Nephron progenitor cell (in vitro differentiated cells): ENCODE measurements at regions not wholly inside any gene's neighbourhood (a gene's known extent, or its start where the extent isn't known, plus 50 kb on each side); places are given as distances from the start of the nearest gene placed in this dataset.
A peak's percentile ranks its signal among the peaks of the same experiment; 100 is the strongest.

ENCODE experiments used
- DNase-seq: peaks from one replicate; pipeline ENCODE4 v3.0.0; 2021
- H3K27ac Mint-ChIP-seq: 2 replicates; pipeline ENCODE4 v1.8.0; 2021; ENCODE audit warnings: mild to moderate bottlenecking, moderate library complexity, mixed read lengths
- H3K27me3 Mint-ChIP-seq: 2 replicates; pipeline ENCODE4 v1.8.0; 2021; ENCODE audit warnings: mild to moderate bottlenecking, low read depth, mixed read lengths; ENCODE audit not compliant: poor library complexity
- H3K36me3 Mint-ChIP-seq: 2 replicates; pipeline ENCODE4 v1.8.0; 2021; ENCODE audit warnings: low read depth, mixed read lengths
- H3K4me1 Mint-ChIP-seq: 2 replicates; pipeline ENCODE4 v1.8.0; 2021; ENCODE audit warnings: mixed read lengths
- H3K4me3 Mint-ChIP-seq: 2 replicates; pipeline ENCODE4 v1.8.0; 2021; ENCODE audit warnings: mild to moderate bottlenecking, moderate library complexity, mixed read lengths
- H3K9me3 Mint-ChIP-seq: 2 replicates; pipeline ENCODE4 v1.8.0; 2021; ENCODE audit warnings: mild to moderate bottlenecking, moderate library complexity, mixed read lengths
- TF ChIP-seq, protein P1 (sequence below): fragments of 200-600 bp; sonication (generic); IDR thresholded peaks from 2 replicates; pipeline ENCODE4 v1.5.0; 2021; ENCODE audit warnings: antibody characterized with exemption

DNA sequence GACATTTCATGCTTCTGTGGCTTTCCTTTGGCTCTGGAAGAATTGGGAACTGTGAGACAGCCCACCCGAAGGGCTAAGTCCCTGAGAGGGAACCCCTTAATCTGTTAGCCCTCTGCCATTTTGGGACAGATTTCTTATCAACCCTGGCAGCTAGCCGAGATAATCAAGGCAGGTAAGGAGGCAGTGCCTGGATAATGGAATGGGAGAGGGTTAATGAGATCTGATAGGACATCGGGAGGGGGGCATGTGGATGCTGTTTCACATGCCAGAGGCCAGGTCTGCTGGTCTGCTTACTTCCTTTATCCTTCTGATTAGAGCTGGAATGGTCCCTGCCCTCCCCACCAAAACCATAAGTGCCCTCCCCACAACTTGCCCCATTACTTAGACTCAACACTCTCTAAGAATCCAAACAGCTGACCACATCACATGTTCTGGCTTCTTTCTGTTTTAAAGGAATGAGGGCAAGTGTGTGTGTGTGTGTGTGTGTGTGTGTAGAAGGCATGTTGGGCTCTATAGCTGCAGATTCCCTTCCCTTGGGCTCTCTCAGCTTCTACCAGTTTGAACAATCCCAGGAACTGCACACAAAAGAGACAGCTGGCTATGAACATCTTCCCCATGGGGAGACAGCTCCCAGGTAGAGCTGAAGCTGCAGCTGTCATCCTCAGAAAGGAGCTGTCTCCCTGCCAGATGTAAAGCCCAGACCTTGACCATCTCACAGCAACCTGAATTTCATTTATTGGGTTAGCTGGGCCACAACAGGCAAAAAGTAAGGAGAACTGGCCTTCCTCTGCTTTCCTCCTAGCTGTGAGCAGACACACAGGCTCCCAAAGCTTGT, 221.3 kb downstream of the PIK3R1 start:
- no peak overlapping the region for H3K4me3 Mint-ChIP-seq
- no peak for DNase-seq
- H3K36me3 Mint-ChIP-seq = no peaks in the 10 kb centered on the region
- H3K9me3 Mint-ChIP-seq = no peaks in the 10 kb centered on the region
- peaks cover 26% of the 10 kb centered on the region for H3K4me1 Mint-ChIP-seq
- peaks cover 3% of the 10 kb centered on the region for H3K27me3 Mint-ChIP-seq
- TF ChIP-seq, protein P1, sequence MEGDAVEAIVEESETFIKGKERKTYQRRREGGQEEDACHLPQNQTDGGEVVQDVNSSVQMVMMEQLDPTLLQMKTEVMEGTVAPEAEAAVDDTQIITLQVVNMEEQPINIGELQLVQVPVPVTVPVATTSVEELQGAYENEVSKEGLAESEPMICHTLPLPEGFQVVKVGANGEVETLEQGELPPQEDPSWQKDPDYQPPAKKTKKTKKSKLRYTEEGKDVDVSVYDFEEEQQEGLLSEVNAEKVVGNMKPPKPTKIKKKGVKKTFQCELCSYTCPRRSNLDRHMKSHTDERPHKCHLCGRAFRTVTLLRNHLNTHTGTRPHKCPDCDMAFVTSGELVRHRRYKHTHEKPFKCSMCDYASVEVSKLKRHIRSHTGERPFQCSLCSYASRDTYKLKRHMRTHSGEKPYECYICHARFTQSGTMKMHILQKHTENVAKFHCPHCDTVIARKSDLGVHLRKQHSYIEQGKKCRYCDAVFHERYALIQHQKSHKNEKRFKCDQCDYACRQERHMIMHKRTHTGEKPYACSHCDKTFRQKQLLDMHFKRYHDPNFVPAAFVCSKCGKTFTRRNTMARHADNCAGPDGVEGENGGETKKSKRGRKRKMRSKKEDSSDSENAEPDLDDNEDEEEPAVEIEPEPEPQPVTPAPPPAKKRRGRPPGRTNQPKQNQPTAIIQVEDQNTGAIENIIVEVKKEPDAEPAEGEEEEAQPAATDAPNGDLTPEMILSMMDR = no peak
- no peak overlapping the region for H3K27ac Mint-ChIP-seq

DNA sequence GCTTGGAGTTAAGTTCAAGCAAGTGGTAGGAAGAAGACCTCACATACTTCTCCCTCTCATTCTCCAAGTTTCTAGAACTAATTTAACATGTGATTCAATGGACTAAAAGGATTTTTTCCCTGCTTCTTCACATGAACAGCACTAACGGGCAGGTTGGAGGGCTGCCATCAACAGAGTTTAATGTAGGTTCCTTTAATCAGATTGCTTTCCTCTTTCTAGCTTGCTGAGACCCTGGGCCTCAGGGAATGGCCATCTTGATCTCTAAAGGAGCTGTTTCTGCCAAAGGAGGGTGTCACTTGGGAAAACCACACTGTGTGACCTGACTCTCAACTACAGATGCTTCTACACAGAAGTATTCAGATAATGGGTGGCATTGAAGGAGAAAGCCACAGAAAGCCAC, 223.3 kb downstream of the PIK3R1 start:
- H3K36me3 Mint-ChIP-seq = no peaks in the 10 kb centered on the region
- H3K27ac Mint-ChIP-seq = no peak overlapping the region
- TF ChIP-seq, protein P1 = no peak
- no peaks in the 10 kb centered on the region for H3K9me3 Mint-ChIP-seq
- no peak overlapping the region for H3K4me3 Mint-ChIP-seq
- peaks cover 36% of the 10 kb centered on the region for H3K4me1 Mint-ChIP-seq
- no peak for DNase-seq
- peaks cover 3% of the 10 kb centered on the region for H3K27me3 Mint-ChIP-seq

DNA sequence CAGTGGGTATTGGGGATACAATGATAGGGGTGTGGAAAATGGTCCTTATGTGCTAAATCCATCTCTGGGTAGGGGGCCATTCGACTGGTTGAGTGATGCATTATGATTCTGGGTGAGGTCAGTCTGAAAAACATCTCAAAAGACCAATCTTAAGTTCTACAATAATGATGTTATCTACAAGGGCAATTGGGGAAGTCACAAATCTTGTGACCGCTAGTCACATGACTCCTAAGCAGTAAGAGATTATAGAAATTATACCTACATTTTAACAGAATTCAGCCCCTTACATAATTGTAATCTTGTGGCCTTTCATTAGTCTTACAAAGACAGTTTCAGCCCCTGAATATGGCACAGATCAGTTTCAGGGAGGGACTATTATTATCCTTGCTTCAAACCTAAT, 224.7 kb downstream of the PIK3R1 start:
- Mint-ChIP-seq H3K9me3 (no peaks in the 10 kb centered on the region), H3K36me3 (no peaks in the 10 kb centered on the region), H3K27me3 (peaks cover under 1% of the 10 kb centered on the region), H3K4me3 (no peak overlapping the region), H3K27ac (no peak overlapping the region), H3K4me1 (peaks cover 27% of the 10 kb centered on the region)
- no peak for DNase-seq
- TF ChIP-seq, protein P1 = no peak

DNA sequence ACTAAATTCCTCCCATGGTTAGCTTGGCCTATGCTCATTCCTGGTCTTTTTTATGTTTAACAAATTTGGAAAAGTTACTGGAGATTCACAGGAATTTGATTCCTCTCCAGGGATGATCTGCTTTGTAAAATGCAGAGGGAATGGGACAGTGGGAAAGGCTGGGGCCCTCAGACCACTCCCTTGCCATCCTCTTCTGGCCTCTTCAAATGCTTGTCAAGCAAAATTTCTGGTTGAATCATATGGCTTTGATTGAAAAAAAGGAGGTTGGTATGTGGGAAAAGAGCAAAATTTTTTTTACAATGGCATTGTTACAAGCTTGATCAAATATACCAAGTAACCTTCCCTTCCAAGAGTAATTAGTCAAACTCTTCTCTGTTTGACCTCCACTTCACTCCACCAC, 225.1 kb downstream of the PIK3R1 start:
- no peaks in the 10 kb centered on the region for H3K36me3 Mint-ChIP-seq
- no peaks in the 10 kb centered on the region for H3K9me3 Mint-ChIP-seq
- TF ChIP-seq, protein P1 = no peak

DNA sequence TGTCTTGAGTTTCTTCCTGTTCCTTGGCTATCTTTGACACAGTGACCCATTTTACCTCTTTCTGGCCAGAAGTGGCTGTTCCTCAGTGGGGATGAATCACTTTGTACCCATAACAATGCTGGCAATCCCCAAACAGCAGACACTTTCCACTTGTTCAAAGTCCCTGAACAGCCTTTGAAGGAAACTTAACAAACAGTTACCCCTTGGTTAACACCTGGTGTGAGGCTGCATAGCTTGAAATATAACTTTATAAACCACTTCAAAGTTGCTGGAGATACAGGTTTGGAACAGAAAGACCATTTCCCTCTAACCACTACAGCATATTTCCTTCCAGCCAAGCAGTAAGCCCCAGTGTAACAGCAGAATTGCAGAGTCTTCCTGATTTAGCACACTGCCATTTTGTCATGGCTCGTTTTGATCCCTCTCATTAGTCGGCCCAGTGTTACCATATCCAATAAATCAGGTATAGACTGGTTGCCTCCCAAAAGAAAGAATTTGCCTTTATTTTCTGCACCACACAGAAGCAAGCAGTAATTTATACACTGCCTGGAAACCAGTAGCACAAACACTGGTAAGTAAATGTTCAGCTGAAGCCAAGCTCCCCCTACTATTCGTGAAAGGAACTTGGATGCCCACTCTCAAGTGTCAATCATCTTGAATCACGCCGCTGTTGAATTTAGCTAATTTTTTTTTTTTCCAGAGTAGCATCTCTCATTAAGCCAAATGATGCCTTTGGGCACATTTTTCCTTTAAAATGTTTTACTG, 225.9 kb downstream of the PIK3R1 start:
- no peak for DNase-seq
- Mint-ChIP-seq H3K4me3 (no peak overlapping the region), H3K27me3 (no peaks in the 10 kb centered on the region), H3K27ac (peak overlapping the region; percentile 68), H3K9me3 (no peaks in the 10 kb centered on the region), H3K36me3 (no peaks in the 10 kb centered on the region), H3K4me1 (peaks cover 37% of the 10 kb centered on the region)
- TF ChIP-seq, protein P1 = no peak

More for the DNA sequence above, 225.1 kb downstream of the PIK3R1 start:
- Mint-ChIP-seq H3K4me1 (peaks cover 30% of the 10 kb centered on the region), H3K4me3 (no peak overlapping the region), H3K27me3 (no peaks in the 10 kb centered on the region), H3K27ac (no peak overlapping the region)
- DNase-seq = no peak
